Heart left ventricle (tissue), 16 donors: ENCODE measurements at regions not wholly inside any gene's neighbourhood (a gene's known extent, or its start where the extent isn't known, plus 50 kb on each side); places are given as distances from the start of the nearest gene placed in this dataset.

Experiments used
- ATAC-seq, 4 donors: fragments of 200-7000 bp; cut with Tn5 transposase; one replicate each; pipeline ENCODE4 v1.9.1; 2020 to 2022; ENCODE audit warnings: moderate library complexity in 4 of 4, mild to moderate bottlenecking in 3 of 4, moderate number of reproducible peaks in 1 of 4
- DNase-seq, 5 donors: peaks; one replicate each; pipeline ENCODE4 v3.0.0-alpha.2; 2020
- H3K27ac ChIP-seq, 12 donors: fragments of 200-600 bp; sonication (generic) in 4 of 12; one replicate each; pipeline versions ENCODE4 v1.5.0 to v1.8.0; 2016 to 2022; ENCODE audit warnings: mild to moderate bottlenecking in 2 of 12
- H3K27me3 ChIP-seq, 9 donors: fragments of 200-600 bp; sonication (generic) in 2 of 9; one replicate each; pipeline versions ENCODE4 v1.5.1 to v1.8.0; 2016 to 2022; ENCODE audit warnings: mild to moderate bottlenecking in 3 of 9
- H3K36me3 ChIP-seq, 9 donors: fragments of 200-600 bp; sonication (generic) in 2 of 9; one replicate each; pipeline versions ENCODE4 v1.5.0 to v1.8.0; 2018 to 2022; ENCODE audit warnings: mild to moderate bottlenecking in 2 of 9
- H3K4me1 ChIP-seq, 12 donors: fragments of 200-600 bp; sonication (generic) in 4 of 12; one replicate each; pipeline versions ENCODE4 v1.5.0 to v1.8.0; 2016 to 2022; ENCODE audit warnings: mild to moderate bottlenecking in 3 of 12
- H3K4me3 ChIP-seq, 12 donors: fragments of 200-600 bp; sonication (generic) in 4 of 12; one replicate each; pipeline versions ENCODE4 v1.5.0 to v1.8.0; 2017 to 2022; ENCODE audit warnings: mild to moderate bottlenecking in 9 of 12, moderate library complexity in 4 of 12
- H3K9me3 ChIP-seq, 12 donors: fragments of 200-600 bp; sonication (generic) in 4 of 12; one replicate each; pipeline versions ENCODE4 v1.5.0 to v1.8.0; 2016 to 2022; ENCODE audit warnings: mild to moderate bottlenecking in 1 of 12
- POLR2A ChIP-seq, 2 donors: fragments of 450-650 bp; IDR thresholded peaks; one replicate each; pipeline ENCODE4 v1.6.1; 2017; ENCODE audit warnings: antibody characterized with exemption in 2 of 2, mild to moderate bottlenecking in 2 of 2, moderate library complexity in 2 of 2
- WGBS, 4 donors: extraction: QIAGEN DNeasy Blood & Tissue Kit in 2 of 4; methylation state at CpG; one replicate each; pipeline versions ENCODE4 v1.1.5 to v1.1.7; 2013 to 2018; 5-methylcytosine and 5-hydroxymethylcytosine counted together
- intact Hi-C, 10 donors: fragments of 100-400 bp; cut with DNase I; formaldehyde crosslinking; loops; one replicate each; pipeline versions ENCODE4 v1.11.1 to v1.14.2; 2022
- TF ChIP-seq, protein P1 (sequence below), 12 donors: fragments of 200-600 bp; sonication (generic) in 4 of 12; IDR thresholded peaks; one replicate each; pipeline versions ENCODE4 v1.5.0 to v1.8.0; 2018 to 2022; ENCODE audit warnings: antibody characterized with exemption in 12 of 12, mild to moderate bottlenecking in 5 of 12
- donor health status: ischemic (EF 13 %, LVEDD 7.1; RV severe dilation, severe dysfunction).
- donor health status: healthy with polysubstance abuse.
- donor health status: DM: no; HTN: yes; CAD: no.
- donor health status: DM: no; HTN: no; CAD: no.
- donor health status: ischemic (EF 25% LVEDD 6.9; RV normal size, moderate dysfunction).
- donor health status: ischemic (EF 25% LVEDD 5.7; RV mildly dilated, moderate dysfunction).
- donor health status: healthy.
- donor health status: DM: yes; HTN: yes; CAD: no.
- donor health status: ischemic (EF 35%, LVEDD 5.7; RV mildly dilated, moderate dysfunction).
- donor health status: nonischemic (EF 11% LVEDD 7.7; RV severe dilation, severe dysfunction).
- donor health status: DM: yes; HTN: yes; CAD: no.
- donor health status: PGD.
- donor health status: ischemic (EF 29% LVEDD 5.4; RV normal size, mild dysfunction).
- donor health status: nonischemic (EF 23%, LVEDD 6.1; RV moderate dilation, normal function).

DNA sequence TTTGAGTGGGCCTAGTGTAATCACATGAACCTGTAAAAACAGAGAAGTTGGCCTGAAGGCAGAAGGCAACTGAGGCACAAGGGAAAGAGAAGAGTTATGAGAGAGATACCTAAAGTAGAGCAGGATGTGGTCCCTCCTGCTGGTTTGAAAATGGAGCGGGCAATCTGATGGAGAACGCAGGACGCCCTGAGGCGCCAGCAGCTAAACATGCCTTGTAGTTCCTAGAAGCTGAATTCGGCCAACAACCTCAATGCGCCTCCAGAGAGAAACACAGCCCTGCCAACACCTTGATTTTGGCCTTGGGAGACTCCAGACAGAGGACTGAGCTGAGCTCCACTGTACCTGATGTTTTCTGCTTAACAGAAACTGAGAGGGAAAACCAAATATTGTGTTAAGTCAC is 469.9 kb downstream of the SOCS6 start:
- no peak overlapping the region for H3K4me3 ChIP-seq
- H3K36me3 ChIP-seq: no peaks in the 10 kb centered on the region
- no peaks in the 10 kb centered on the region for H3K4me1 ChIP-seq
- DNase-seq: no peak
- intact Hi-C loops: no loop called here
- H3K9me3 ChIP-seq: no peaks in the 10 kb centered on the region
- no peak for TF ChIP-seq POLR2A (IDR thresholded peaks at IDR 0.05)
- TF ChIP-seq, protein P1, sequence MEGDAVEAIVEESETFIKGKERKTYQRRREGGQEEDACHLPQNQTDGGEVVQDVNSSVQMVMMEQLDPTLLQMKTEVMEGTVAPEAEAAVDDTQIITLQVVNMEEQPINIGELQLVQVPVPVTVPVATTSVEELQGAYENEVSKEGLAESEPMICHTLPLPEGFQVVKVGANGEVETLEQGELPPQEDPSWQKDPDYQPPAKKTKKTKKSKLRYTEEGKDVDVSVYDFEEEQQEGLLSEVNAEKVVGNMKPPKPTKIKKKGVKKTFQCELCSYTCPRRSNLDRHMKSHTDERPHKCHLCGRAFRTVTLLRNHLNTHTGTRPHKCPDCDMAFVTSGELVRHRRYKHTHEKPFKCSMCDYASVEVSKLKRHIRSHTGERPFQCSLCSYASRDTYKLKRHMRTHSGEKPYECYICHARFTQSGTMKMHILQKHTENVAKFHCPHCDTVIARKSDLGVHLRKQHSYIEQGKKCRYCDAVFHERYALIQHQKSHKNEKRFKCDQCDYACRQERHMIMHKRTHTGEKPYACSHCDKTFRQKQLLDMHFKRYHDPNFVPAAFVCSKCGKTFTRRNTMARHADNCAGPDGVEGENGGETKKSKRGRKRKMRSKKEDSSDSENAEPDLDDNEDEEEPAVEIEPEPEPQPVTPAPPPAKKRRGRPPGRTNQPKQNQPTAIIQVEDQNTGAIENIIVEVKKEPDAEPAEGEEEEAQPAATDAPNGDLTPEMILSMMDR (IDR thresholded peaks at IDR 0.05): no peak
- H3K27me3 ChIP-seq: no peaks in the 10 kb centered on the region
- ATAC-seq: no peak
- 91 to 94% (median 92%) methylated on average over 6 of the region's 6 CpGs for WGBS, 4 donors
- no peak overlapping the region for H3K27ac ChIP-seq

DNA sequence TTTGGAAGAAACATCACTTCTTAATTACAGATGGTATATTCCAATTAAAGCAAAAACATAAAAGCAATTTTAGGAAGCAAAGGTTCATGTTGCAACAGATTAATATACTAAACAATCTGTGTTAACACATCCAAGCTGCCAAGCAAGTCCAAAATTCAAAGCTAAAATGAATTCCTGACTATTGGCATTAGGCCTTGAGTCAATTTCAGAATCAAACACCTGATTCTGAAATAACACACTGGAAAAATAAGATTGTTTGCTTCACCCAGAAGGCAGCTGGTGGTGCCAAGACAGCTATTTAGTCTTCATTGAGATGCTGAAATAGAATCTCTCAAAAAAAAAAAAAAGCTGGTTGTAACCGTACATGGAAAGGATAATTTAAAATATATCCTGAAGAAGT is 465.6 kb downstream of the SOCS6 start:
- H3K4me3 ChIP-seq: no peak overlapping the region
- no peaks in the 10 kb centered on the region for H3K27me3 ChIP-seq
- 39 to 98% (median 67%) methylated on average over 1 of the region's 1 CpG for WGBS, 4 donors
- H3K4me1 ChIP-seq: no peaks in the 10 kb centered on the region
- no peak overlapping the region for H3K27ac ChIP-seq
- no peak for TF ChIP-seq POLR2A (IDR thresholded peaks at IDR 0.05)
- TF ChIP-seq, protein P1 (IDR thresholded peaks at IDR 0.05): no peak
- no peaks in the 10 kb centered on the region for H3K36me3 ChIP-seq
- H3K9me3 ChIP-seq: no peaks in the 10 kb centered on the region
- intact Hi-C loops: no loop called here
- no peak for DNase-seq
- ATAC-seq: no peak

DNA sequence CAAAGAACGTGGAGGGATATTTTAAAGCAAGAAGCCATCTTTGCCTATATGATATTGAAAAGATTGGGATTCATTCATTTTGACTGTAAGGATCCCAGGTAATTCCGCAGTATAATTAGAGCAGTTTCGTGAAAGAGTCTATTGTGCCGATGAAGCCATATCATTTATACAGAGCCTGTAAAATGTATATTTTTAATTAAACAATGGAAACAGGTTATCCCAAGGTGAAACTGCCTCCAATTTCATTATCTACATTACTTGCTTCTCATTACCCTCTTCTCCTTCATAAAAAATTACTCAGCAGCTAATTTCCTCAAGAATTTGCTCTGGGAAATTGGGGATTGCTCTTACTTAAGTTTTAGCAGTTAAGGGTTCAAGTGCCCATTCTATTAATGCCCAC is 444.1 kb downstream of the SOCS6 start:
- H3K4me3 ChIP-seq: no peak overlapping the region
- intact Hi-C loops: no loop called here
- no peaks in the 10 kb centered on the region for H3K36me3 ChIP-seq
- DNase-seq (no peak), ATAC-seq (no peak)
- WGBS, 4 donors: 81 to 85% (median 84%) methylated on average over 4 of the region's 4 CpGs
- no peak for TF ChIP-seq POLR2A (IDR thresholded peaks at IDR 0.05)
- TF ChIP-seq, protein P1 (IDR thresholded peaks at IDR 0.05): no peak
- no peak overlapping the region for H3K27ac ChIP-seq
- peaks cover 0 to 16% (median 0%) of the 10 kb centered on the region in 12 donors for H3K9me3 ChIP-seq
- H3K27me3 ChIP-seq: no peaks in the 10 kb centered on the region
- H3K4me1 ChIP-seq: no peaks in the 10 kb centered on the region

DNA sequence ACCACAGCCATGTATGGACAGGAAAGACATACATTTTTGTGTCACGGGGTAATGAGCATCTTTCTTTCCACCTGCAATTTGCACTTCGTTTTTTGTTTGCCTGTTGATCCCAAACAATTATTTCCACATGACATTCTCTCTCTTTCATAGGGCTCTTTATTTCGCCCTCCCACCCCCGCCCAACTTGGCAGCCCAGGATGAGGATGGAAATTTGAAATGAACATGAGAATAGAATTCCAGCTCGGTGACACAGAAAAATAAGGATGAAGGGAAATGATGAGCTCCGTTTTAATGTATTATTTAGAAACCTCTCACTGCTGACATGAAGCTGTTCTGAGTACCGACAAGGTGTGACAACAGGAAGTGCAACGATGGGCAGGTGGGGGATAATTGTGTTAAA is 443.3 kb downstream of the SOCS6 start:
- 67 to 77% (median 72%) methylated on average over 8 of the region's 8 CpGs for WGBS, 4 donors
- TF ChIP-seq, protein P1 (IDR thresholded peaks at IDR 0.05): no peak

More for the DNA sequence above, 443.3 kb downstream of the SOCS6 start:
- H3K9me3 ChIP-seq: peaks cover 0 to 16% (median 0%) of the 10 kb centered on the region in 12 donors
- H3K27ac ChIP-seq: no peak overlapping the region
- DNase-seq (no peak), ATAC-seq (no peak)
- no peaks in the 10 kb centered on the region for H3K36me3 ChIP-seq
- H3K27me3 ChIP-seq: no peaks in the 10 kb centered on the region
- no peaks in the 10 kb centered on the region for H3K4me1 ChIP-seq
- intact Hi-C loops: no loop called here
- H3K4me3 ChIP-seq: no peak overlapping the region
